ENCODE measurements at regions not wholly inside any gene's neighbourhood (a gene's known extent, or its start where the extent isn't known, plus 50 kb on each side); places are given as distances from the start of the nearest gene placed in this dataset.

DNA sequence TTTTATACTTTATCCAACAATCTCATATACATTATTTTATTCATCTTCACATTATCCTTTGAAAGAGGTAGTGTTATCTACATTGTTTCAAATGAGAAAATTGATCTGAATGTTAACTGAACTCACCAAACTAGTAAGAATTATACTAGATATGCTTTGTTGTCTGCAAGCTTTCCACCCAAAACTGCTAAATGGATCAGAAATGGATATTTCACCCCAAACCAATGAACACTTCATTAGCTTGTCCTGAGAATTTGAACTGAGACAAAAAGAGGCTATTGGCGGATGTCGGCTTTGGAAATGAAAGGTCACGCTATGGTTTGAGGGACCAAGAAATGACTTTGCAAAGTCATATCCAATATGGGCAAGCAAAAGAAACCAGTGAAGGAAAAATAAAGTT, 201.9 kb upstream of the TRPM3 start:
- TF ChIP-seq CTCF (IDR thresholded peaks at IDR 0.05) (no peak), EZH2 (IDR thresholded peaks at IDR 0.05) (no peak), EZH2phosphoT487 (IDR thresholded peaks at IDR 0.05) (no peak)
